ENCODE measurements at regions not wholly inside any gene's neighbourhood (a gene's known extent, or its start where the extent isn't known, plus 50 kb on each side); places are given as distances from the start of the nearest gene placed in this dataset.
A peak's percentile ranks its signal among the peaks of the same experiment; 100 is the strongest.
"Not testable (repeated sequence)": the region's sequence is repeated elsewhere in the genome, so short reads cannot be mapped to it uniquely, and the experiment has no call there.

GRCh38 chr11:112310848-112311247 lies 50.2 kb upstream of the PLET1 start:
- DNase-seq, result no peak

- DNase-seq, result no peak
Observed at GRCh38 chr11:112315057-112315720, 54.5 kb upstream of the PLET1 start.

DNA sequence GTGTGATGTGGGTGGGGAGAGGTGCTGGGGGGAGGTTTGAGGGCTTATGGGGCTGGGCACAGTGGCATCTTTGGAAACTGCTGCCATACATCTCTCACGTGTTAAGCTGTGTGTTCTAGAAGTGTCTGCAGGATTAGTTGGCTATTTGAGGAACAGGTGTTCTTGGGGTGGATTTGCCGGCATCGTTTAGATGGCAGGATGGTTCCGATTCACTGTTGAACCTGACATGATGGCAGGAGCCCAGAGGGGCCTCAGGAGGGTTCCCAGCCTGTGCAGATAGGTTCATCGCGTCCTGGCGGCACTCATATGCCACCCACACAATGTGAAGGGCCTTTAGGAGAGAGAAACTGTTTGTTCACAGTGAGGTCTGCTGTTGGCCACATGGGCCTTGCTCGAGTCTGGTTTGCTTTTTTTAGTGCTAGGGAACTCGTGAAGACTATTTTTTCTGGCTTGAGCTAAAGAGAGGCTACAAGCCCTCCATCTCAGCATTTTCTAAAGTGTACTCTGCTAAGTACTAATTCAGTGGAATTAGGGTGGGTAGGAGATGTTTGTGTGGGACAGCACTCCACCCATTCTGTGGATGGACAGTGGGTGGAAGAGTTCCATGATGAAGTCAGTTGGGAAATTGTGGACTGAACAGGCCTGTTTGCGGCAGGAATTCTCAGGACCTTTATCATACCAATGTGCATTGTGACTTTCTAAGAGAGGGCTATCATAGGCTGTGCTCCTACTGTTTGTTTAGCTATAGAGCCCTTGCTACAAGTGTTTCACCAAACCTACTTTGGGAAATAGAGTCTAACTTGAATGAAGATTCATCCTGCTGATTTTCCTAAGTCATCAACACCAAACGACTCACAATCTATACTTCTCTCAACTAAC lies 55.4 kb upstream of the PLET1 start:
- DNase-seq, result no peak

DNA sequence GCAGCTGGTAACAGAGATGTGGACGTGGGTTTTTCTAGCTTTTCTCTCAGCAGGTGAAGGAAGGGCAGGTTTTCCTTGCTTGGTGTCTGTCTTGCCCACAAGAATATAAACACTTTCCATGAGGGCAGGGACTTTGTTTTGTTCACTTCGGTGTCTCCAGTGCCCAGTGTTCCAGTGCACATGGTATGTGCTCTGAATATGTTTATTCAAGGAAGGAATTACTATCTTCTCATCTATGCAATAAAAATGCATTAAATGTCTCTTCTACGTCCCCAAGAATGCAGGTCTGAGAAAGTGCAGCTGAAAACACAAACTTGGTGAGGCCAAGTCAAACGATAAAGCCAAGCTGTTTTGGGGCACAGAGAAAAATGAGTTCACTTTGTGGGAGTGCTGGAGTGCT lies 56.3 kb upstream of the PLET1 start:
- no peak for DNase-seq

DNA sequence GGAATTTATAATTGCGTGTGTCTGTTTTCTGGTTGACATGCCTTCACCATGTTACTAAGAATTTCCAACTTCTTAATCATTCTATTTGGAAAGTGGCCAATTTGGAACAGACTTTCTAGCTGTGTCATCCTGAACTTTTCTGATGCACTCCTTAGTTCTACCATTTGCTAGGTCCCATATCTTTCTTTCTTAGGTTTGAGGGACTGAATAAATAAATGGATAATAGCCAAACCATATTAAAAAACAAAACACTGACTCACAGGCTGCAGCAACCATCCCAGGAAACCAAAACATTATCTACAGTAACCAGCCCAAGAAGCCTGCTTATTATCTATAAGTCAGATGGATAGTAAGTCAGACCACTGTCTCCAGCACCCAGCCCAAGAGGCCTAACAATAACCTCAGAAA lies 57.5 kb upstream of the PLET1 start:
- DNase-seq, result peak in 1 of 2 experiments; percentile 68

DNA sequence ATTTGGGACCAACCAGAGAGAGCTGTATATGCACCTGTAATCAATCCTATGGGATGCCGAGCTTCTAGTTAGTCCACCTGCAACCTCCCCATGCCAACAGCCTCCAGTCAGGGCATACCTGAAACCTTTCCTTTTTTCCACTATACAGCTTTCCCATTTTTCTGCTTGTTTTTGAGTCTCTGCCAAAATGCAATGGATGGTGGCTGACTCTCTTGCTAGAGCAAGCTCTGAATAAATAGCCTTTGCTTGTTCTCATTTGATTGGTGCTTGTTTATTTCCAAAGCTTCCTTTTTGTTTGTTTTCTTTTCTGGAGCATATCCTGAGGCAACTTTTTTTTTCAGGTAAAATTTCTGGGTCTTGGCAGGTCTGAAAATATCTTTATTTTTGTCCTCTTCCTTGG lies 58.0 kb upstream of the PLET1 start:
- DNase-seq, result no peak

- DNase-seq, result peak in 1 of 2 experiments; percentile 41
Observed at GRCh38 chr11:112320668-112321067, 60.0 kb upstream of the PLET1 start.

GRCh38 chr11:112321501-112322172 lies 61.0 kb upstream of the PLET1 start:
- DNase-seq, result peak in 1 of 2 experiments; percentile 34

GRCh38 chr11:112322173-112322790 lies 61.6 kb upstream of the PLET1 start:
- no peak for DNase-seq

GRCh38 chr11:112334381-112334780 lies 73.7 kb upstream of the PLET1 start:
- DNase-seq, result no peak

DNA sequence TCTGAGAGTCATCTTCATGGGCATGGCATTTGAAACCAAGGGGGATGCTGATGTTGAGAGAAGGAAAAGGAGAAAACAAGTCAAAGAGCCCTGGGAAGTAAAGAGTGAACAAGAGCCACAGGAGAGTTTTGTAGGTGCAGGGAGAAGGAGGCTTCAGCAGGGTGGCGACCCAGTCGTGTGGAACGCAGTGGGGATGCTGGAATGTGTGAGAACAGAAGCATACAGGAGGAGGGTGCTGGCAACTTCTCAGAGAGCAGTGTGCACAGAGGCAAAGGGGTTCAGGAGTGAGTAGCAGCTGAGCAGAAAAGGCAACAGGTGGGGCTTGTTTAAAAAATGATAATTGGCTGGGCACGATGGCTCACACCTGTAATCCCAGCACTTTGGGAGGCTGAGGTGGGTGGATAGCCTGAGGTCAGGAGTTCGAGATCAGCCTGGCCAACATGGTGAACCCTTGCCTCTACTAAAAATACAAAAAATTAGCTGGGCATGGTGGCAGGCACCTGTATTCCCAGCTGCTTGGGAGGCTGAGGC lies 75.8 kb upstream of the PLET1 start:
- no peak for DNase-seq

GRCh38 chr11:112339566-112339965 lies 78.9 kb upstream of the PLET1 start:
- DNase-seq, result no peak

DNA sequence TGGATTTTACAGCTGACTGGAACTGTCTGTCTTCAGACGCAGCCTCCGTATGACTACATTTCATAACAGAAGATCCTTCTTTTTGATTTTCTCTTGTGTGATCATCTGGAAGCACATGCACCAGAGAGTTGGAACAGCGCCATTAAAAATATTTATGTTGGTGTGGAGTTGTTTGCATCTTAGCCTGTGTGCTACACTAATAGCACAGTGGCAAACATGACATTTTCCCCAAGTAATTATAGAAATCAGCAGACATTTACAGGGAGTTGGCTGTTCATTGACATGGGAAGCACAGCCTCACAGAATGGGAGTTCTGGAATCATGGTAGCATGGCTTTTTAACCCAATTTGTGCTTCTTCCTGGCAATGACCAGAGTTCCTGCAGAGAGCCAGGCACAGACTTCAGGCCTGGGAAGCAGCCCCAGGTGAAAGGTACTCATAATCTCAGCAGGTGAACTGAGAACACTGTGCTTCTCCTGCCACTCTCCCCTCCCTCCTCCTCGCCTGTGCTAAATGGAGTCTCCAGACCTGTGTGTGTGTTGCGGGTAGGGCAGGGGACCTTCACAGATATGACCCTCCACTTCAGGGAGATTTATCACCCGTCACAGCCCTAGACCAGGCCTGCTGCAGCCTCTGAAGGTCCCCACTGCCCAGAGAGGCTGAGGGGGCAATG lies 82.8 kb upstream of the PLET1 start:
- DNase-seq, result peak in 1 of 2 experiments; percentile 13

DNA sequence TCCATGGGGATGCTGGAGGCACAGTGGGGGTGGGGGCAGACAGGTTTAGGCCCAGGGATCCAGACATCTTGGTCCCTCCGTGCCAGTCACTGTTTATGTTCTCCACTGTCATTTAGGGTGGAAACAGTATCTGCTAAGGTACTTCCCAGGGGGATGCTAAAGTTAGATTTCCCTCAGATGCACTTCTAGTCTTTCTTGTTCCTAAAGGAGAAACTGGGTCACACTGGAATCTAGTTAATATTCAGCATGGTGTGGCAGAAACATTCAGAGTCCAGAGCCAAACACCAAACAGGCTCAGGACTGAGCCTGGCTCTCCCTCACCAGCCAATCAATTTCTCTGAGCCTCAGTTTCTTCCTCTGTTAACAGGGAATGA lies 83.4 kb upstream of the PLET1 start:
- no peak for DNase-seq

DNA sequence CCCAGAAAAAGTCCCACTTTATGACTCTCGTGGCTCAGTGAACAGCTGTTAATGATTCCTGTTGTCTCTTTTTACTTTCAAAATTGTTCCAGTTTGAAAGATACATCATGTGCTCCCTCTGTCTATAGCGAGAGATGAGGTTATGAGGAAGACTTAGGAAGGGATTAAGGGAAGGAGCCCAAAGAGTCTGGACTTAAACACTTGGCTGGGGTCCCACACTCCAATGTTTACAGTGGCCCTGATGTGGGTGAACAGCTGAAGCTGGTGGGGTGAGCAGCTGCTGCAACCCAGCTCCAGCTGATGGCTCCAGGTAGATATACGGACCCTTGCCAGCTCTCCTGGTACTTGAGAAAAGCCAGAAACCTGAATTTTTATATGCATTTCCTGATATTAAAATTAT lies 84.5 kb upstream of the PLET1 start:
- DNase-seq, result no peak

- DNase-seq, result no peak
Observed at GRCh38 chr11:112345706-112346105, 85.0 kb upstream of the PLET1 start.

DNA sequence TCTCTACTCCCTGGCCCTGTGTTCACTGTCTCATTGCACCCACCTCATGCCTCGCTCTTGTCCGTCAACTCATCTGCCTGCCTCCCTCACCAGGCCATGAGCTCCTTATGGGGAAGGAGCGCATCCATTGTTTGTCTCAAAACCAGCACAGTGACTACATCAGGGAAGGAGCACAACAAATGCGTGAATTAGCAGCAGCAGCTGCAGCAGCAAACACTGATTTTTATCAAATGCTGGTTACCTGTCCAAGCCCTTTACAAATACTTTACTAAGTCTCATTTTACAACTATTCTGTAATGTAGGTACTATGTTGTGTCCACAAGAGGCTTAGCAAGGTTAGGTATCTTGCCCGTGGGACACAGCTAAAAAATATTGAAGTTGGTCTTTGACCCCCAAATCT lies 85.9 kb upstream of the PLET1 start:
- no peak for DNase-seq

- no peak for DNase-seq
Observed at GRCh38 chr11:112348480-112349029, 87.9 kb upstream of the PLET1 start.

GRCh38 chr11:112351423-112351822 lies 90.8 kb upstream of the PLET1 start:
- not testable (repeated sequence) for DNase-seq

DNA sequence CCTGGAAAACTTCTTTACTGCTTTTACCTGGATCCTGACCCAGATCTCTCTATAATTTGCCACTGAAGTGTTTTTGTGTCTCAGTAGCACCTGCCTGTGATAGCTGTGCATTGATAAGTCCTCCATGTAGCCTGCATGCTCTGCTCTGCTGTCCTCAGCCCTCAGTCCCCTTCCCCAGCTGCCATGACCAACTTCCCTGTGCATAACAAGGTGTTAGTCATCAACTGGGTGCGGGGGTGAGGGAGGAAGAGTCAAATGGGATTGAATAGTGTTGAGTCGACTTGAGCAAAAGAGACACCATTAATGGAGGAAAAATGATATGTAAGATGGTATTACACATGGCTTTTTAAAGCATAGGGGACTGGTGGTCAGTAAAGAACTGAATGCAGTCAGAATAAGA lies 92.2 kb upstream of the PLET1 start:
- DNase-seq, result no peak

DNA sequence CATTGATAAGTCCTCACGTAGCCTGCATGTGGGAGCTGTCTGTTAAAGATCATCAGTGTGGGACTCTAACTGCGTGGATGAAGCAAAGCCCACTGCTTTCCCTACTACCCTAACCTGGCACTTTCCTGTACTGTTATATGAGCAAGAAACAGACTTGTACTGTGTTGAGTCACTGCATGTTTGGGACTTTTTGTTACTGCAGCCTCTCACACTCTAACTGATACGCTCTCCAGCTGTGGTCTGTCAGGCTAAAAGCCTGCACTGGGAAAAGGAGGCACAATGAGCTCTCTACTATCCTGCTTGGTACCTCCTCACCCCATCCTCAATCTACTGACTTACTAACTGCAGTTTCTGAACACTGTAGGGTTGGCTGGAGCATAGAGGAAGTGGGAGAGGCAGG lies 93.7 kb upstream of the PLET1 start:
- DNase-seq, result no peak

GRCh38 chr11:112355726-112356125 lies 95.1 kb upstream of the PLET1 start:
- peak; percentile 39 to 80 for DNase-seq
